ENCODE measurements at regions not wholly inside any gene's neighbourhood (a gene's known extent, or its start where the extent isn't known, plus 50 kb on each side); places are given as distances from the start of the nearest gene placed in this dataset.
"Not testable (repeated sequence)": the region's sequence is repeated elsewhere in the genome, so short reads cannot be mapped to it uniquely, and the experiment has no call there.

GRCh38 chr6:150764334-150765066 is 101.0 kb upstream of the MTHFD1L start:
- no peak for DNase-seq
- intact Hi-C loops (cut with DNase I), result no loop called here

GRCh38 chr6:150765067-150765764 is 100.3 kb upstream of the MTHFD1L start:
- intact Hi-C loops (cut with DNase I), result no loop called here
- DNase-seq, result no peak

- intact Hi-C loops (cut with DNase I), result no loop called here
- no peak for DNase-seq
Observed at GRCh38 chr6:150766201-150766997, 99.1 kb upstream of the MTHFD1L start.

- no peak for DNase-seq
- intact Hi-C loops (cut with DNase I), result no loop called here
Observed at GRCh38 chr6:150767161-150767560, 98.3 kb upstream of the MTHFD1L start.

- no peak for DNase-seq
- intact Hi-C loops (cut with DNase I), result no loop called here
Observed at GRCh38 chr6:150767571-150768018, 97.9 kb upstream of the MTHFD1L start.

- DNase-seq, result no peak
Observed at GRCh38 chr6:150770637-150771036, 94.9 kb upstream of the MTHFD1L start.

GRCh38 chr6:150773969-150774368 is 91.5 kb upstream of the MTHFD1L start:
- DNase-seq, result no peak
- intact Hi-C loops (cut with DNase I), result no loop called here

More at GRCh38 chr6:150770637-150771036, 94.9 kb upstream of the MTHFD1L start:
- intact Hi-C loops (cut with DNase I), result no loop called here

- intact Hi-C loops (cut with DNase I), result no loop called here
- peak in 1 of 10 donors; percentile 19 for DNase-seq
Observed at GRCh38 chr6:150775415-150776203, 89.9 kb upstream of the MTHFD1L start.

GRCh38 chr6:150777736-150778135 is 87.8 kb upstream of the MTHFD1L start:
- DNase-seq, result no peak
- intact Hi-C loops (cut with DNase I), result no loop called here

GRCh38 chr6:150783813-150784212 is 81.7 kb upstream of the MTHFD1L start:
- intact Hi-C loops (cut with DNase I), result no loop called here
- no peak for DNase-seq

- intact Hi-C loops (cut with DNase I), result no loop called here
Observed at GRCh38 chr6:150787429-150787828, 78.1 kb upstream of the MTHFD1L start.

GRCh38 chr6:150788089-150788488 is 77.4 kb upstream of the MTHFD1L start:
- no peak for DNase-seq

More at GRCh38 chr6:150787429-150787828, 78.1 kb upstream of the MTHFD1L start:
- DNase-seq, result no peak

GRCh38 chr6:150789906-150790305 is 75.6 kb upstream of the MTHFD1L start:
- DNase-seq; intact Hi-C loops (cut with DNase I): not testable (repeated sequence)

More at GRCh38 chr6:150788089-150788488, 77.4 kb upstream of the MTHFD1L start:
- intact Hi-C loops (cut with DNase I), result no loop called here

GRCh38 chr6:150791717-150792116 is 73.8 kb upstream of the MTHFD1L start:
- intact Hi-C loops (cut with DNase I), result no loop called here
- no peak for DNase-seq

- intact Hi-C loops (cut with DNase I), result no loop called here
- no peak for DNase-seq
Observed at GRCh38 chr6:150797949-150798348, 67.6 kb upstream of the MTHFD1L start.

GRCh38 chr6:150799276-150799805 is 66.2 kb upstream of the MTHFD1L start:
- peak in 1 of 10 donors; percentile 72 for DNase-seq
- intact Hi-C loops (cut with DNase I), result no loop called here

- DNase-seq, result no peak
- intact Hi-C loops (cut with DNase I), result no loop called here
Observed at GRCh38 chr6:150800674-150801314, 64.7 kb upstream of the MTHFD1L start.

- no peak for DNase-seq
- intact Hi-C loops (cut with DNase I), result no loop called here
Observed at GRCh38 chr6:150806790-150807189, 58.7 kb upstream of the MTHFD1L start.

GRCh38 chr6:150813319-150813992 is 52.0 kb upstream of the MTHFD1L start:
- intact Hi-C loops (cut with DNase I), result loop anchor here (10.0 kb wide), 1 partner anchor 729 kb away; no protein-coding TSS in a partner anchor
- DNase-seq, result peak in 1 of 10 donors; percentile 16
